ENCODE measurements at regions not wholly inside any gene's neighbourhood (a gene's known extent, or its start where the extent isn't known, plus 50 kb on each side); places are given as distances from the start of the nearest gene placed in this dataset.

- Histone ChIP-seq H3K27me3 (ENCODE audit: control insufficient read depth in 4 of 4, insufficient read depth in 4 of 4, low read length in 3 of 4) (no peaks in the 10 kb centered on the region), H3K4me1 (ENCODE audit: control insufficient read depth in 4 of 4, insufficient read depth in 4 of 4, low read length in 3 of 4) (no peaks in the 10 kb centered on the region)
- 68% methylated on average over 1 of the region's 1 CpG for WGBS
These were observed 1510.2 kb upstream of the DDX18 start for GRCh38 chr2:116304328-116304727.

More at GRCh38 chr2:116304328-116304727, 1510.2 kb upstream of the DDX18 start:
- H3K36me3 ChIP-seq (ENCODE audit: control insufficient read depth in 4 of 4, insufficient read depth in 3 of 4, low read depth in 1 of 4, low read length in 3 of 4): no peaks in the 10 kb centered on the region
- no peak for TF ChIP-seq ATF3 (IDR thresholded peaks at IDR 0.05)
- TF ChIP-seq JUND (IDR thresholded peaks at IDR 0.05): no peak
- no peak for TF ChIP-seq SP1 (IDR thresholded peaks at IDR 0.05)
- no peak for TF ChIP-seq RAD21 (IDR thresholded peaks at IDR 0.05)
- TF ChIP-seq HNF4A (conservative IDR thresholded peaks at IDR 0.05): no peak
- no peak for TF ChIP-seq YY1 (IDR thresholded peaks at IDR 0.05)
- TF ChIP-seq NR2F2 (IDR thresholded peaks at IDR 0.05): no peak
- no peak for TF ChIP-seq REST (IDR thresholded peaks at IDR 0.05)
- TF ChIP-seq TAF1 (conservative IDR thresholded peaks at IDR 0.05): no peak
- TF ChIP-seq, protein P1, sequence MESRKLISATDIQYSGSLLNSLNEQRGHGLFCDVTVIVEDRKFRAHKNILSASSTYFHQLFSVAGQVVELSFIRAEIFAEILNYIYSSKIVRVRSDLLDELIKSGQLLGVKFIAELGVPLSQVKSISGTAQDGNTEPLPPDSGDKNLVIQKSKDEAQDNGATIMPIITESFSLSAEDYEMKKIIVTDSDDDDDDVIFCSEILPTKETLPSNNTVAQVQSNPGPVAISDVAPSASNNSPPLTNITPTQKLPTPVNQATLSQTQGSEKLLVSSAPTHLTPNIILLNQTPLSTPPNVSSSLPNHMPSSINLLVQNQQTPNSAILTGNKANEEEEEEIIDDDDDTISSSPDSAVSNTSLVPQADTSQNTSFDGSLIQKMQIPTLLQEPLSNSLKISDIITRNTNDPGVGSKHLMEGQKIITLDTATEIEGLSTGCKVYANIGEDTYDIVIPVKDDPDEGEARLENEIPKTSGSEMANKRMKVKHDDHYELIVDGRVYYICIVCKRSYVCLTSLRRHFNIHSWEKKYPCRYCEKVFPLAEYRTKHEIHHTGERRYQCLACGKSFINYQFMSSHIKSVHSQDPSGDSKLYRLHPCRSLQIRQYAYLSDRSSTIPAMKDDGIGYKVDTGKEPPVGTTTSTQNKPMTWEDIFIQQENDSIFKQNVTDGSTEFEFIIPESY (IDR thresholded peaks at IDR 0.05): no peak
- no peak for TF ChIP-seq FOXA1 (IDR thresholded peaks at IDR 0.05)
- TF ChIP-seq EGR1 (IDR thresholded peaks at IDR 0.05; ENCODE audit: low read depth in 2 of 2): no peak
- TF ChIP-seq, protein P2, sequence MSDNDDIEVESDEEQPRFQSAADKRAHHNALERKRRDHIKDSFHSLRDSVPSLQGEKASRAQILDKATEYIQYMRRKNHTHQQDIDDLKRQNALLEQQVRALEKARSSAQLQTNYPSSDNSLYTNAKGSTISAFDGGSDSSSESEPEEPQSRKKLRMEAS (IDR thresholded peaks at IDR 0.05): no peak
- TF ChIP-seq FOXA2 (IDR thresholded peaks at IDR 0.05): no peak
- no peak for TF ChIP-seq CTCF (IDR thresholded peaks at IDR 0.05; ENCODE audit: low read depth, low read length, missing input control)
- no peak for TF ChIP-seq RXRA (IDR thresholded peaks at IDR 0.05)
- TF ChIP-seq HNF4G (IDR thresholded peaks at IDR 0.05): no peak
- no peak for DNase-seq (ENCODE audit: low spot score)
- H3K27ac ChIP-seq (ENCODE audit: low read depth in 1 of 2, low read length in 2 of 2): no peak overlapping the region
- no peak overlapping the region for H3K9ac ChIP-seq (ENCODE audit: low read depth in 1 of 2, low read length in 2 of 2)
- no peaks in the 10 kb centered on the region for H3K9me3 ChIP-seq (ENCODE audit: control insufficient read depth in 4 of 4, low read length in 3 of 4)
- H3K4me3 ChIP-seq (ENCODE audit: low read depth in 1 of 3, low read length in 3 of 3): no peak overlapping the region
